CD8-positive, alpha-beta memory T cell (primary cell): ENCODE measurements at regions not wholly inside any gene's neighbourhood (a gene's known extent, or its start where the extent isn't known, plus 50 kb on each side); places are given as distances from the start of the nearest gene placed in this dataset.

Source experiments
- CTCF ChIA-PET: fragments of 350-600 bp; sonication (Branson Sonifier 250); formaldehyde crosslinking; loops from one replicate; lab custom pipeline; 2021; ENCODE audit warnings: antibody characterized with exemption; lab: Charles Lee
- POLR2A ChIA-PET: fragments of 350-600 bp; sonication (Branson Sonifier 250); formaldehyde crosslinking; loops from one replicate; lab custom pipeline; 2021; ENCODE audit warnings: antibody characterized with exemption; lab: Charles Lee
- DNase-seq, 5 donors: peaks; one replicate each; pipeline versions ENCODE4 v3.0.0 to v3.0.0-alpha.2; 2020 to 2022; ENCODE audit warnings: mixed read lengths in 1 of 5
- H3K27ac ChIP-seq: one replicate; pipeline ENCODE4 v1.7.0; 2013; ENCODE audit warnings: low read depth, mild to moderate bottlenecking, low read length, moderate library complexity
- H3K27me3 ChIP-seq: 2 replicates; pipeline ENCODE4 v1.7.0; 2013; ENCODE audit warnings: low read length, mild to moderate bottlenecking; ENCODE audit not compliant: insufficient read depth, poor library complexity, severe bottlenecking
- H3K36me3 ChIP-seq: 2 replicates; pipeline ENCODE4 v1.7.0; 2013; ENCODE audit warnings: mild to moderate bottlenecking, low read length, moderate library complexity; ENCODE audit not compliant: insufficient read depth
- H3K4me1 ChIP-seq: 2 replicates; pipeline ENCODE4 v1.7.0; 2013; ENCODE audit warnings: mild to moderate bottlenecking, low read length, moderate library complexity; ENCODE audit not compliant: insufficient read depth
- H3K4me3 ChIP-seq: 2 replicates; pipeline ENCODE4 v1.7.0; 2013; ENCODE audit warnings: mild to moderate bottlenecking, low read length
- H3K9me3 ChIP-seq: 2 replicates; pipeline ENCODE4 v1.7.0; 2013; ENCODE audit warnings: mild to moderate bottlenecking, low read length
- H3K27ac Mint-ChIP-seq, 8 donors: one replicate each; pipeline ENCODE4 v1.8.0; 2020 to 2021; ENCODE audit warnings: mixed read lengths in 8 of 8, mild to moderate bottlenecking in 6 of 8, inconsistent platforms in 3 of 8, moderate library complexity in 3 of 8
- H3K27me3 Mint-ChIP-seq, 2 donors: one replicate each; pipeline ENCODE4 v1.8.0; 2020 to 2021; ENCODE audit warnings: mixed read lengths in 2 of 2, mild to moderate bottlenecking in 1 of 2, moderate library complexity in 1 of 2
- H3K36me3 Mint-ChIP-seq, 3 donors: one replicate each; pipeline ENCODE4 v1.8.0; 2020 to 2021; ENCODE audit warnings: mixed read lengths in 3 of 3, inconsistent platforms in 1 of 3, mild to moderate bottlenecking in 1 of 3
- H3K4me1 Mint-ChIP-seq, 3 donors: one replicate each; pipeline ENCODE4 v1.8.0; 2020 to 2021; ENCODE audit warnings: mixed read lengths in 3 of 3, inconsistent platforms in 1 of 3, mild to moderate bottlenecking in 1 of 3
- H3K4me3 Mint-ChIP-seq, 7 donors: one replicate each; pipeline ENCODE4 v1.8.0; 2020 to 2021; ENCODE audit warnings: mixed read lengths in 7 of 7, mild to moderate bottlenecking in 6 of 7, moderate library complexity in 4 of 7, inconsistent platforms in 2 of 7
- H3K9me3 Mint-ChIP-seq, 5 donors: one replicate each; pipeline ENCODE4 v1.8.0; 2020 to 2022; ENCODE audit warnings: mixed read lengths in 5 of 5, mild to moderate bottlenecking in 3 of 5, moderate library complexity in 2 of 5, inconsistent platforms in 1 of 5

- ChIA-PET CTCF (interaction anchor here (0.9 to 4.2 kb wide), 15 partner anchors 18 to 227 kb away, joined by 3 to 22 read pairs (median 3); partner anchors contain the start of gene KLF13), POLR2A (interaction anchor here (0.9 to 5.3 kb wide), 10 partner anchors 22 to 219 kb away, joined by 3 to 44 read pairs (median 3); partner anchors contain the start of gene KLF13)
- Mint-ChIP-seq H3K4me1 (peaks cover 65 to 79% (median 79%) of the 10 kb centered on the region in 3 donors), H3K9me3 (peaks cover 0 to 2% (median 0%) of the 10 kb centered on the region in 5 donors), H3K36me3 (no peaks in the 10 kb centered on the region), H3K4me3 (peak overlapping the region in 6 of 7 donors; percentile 39 to 90 (median 64)), H3K27me3 (no peaks in the 10 kb centered on the region), H3K27ac (peak overlapping the region; percentile 75 to 97 (median 91))
- Histone ChIP-seq H3K9me3 (no peaks in the 10 kb centered on the region), H3K36me3 (no peaks in the 10 kb centered on the region), H3K4me3 (peak overlapping the region; percentile 44), H3K27me3 (no peaks in the 10 kb centered on the region), H3K4me1 (peaks cover 74% of the 10 kb centered on the region), H3K27ac (peak overlapping the region; percentile 51)
- DNase-seq: peak; percentile 55 to 85 (median 72)
Measured at GRCh38 chr15:31263751-31264558, 62.7 kb upstream of the KLF13 start.

GRCh38 chr15:31264559-31265089, 62.0 kb upstream of the KLF13 start:
- Mint-ChIP-seq H3K36me3 (no peaks in the 10 kb centered on the region), H3K9me3 (peaks cover 0 to 2% (median 0%) of the 10 kb centered on the region in 5 donors), H3K4me3 (peak overlapping the region in 5 of 7 donors; percentile 54 to 90 (median 70)), H3K27me3 (no peaks in the 10 kb centered on the region), H3K27ac (peak overlapping the region; percentile 75 to 97 (median 91)), H3K4me1 (peaks cover 62 to 79% (median 78%) of the 10 kb centered on the region in 3 donors)
- Histone ChIP-seq H3K27me3 (no peaks in the 10 kb centered on the region), H3K27ac (peak overlapping the region; percentile 51), H3K36me3 (no peaks in the 10 kb centered on the region), H3K9me3 (no peaks in the 10 kb centered on the region), H3K4me1 (peaks cover 81% of the 10 kb centered on the region), H3K4me3 (peak overlapping the region; percentile 44)
- ChIA-PET POLR2A (interaction anchor here (1.0 to 5.3 kb wide), 9 partner anchors 23 to 170 kb away, joined by 3 to 44 read pairs (median 3); partner anchors contain the start of gene KLF13), CTCF (interaction anchor here (0.9 to 4.2 kb wide), 14 partner anchors 39 to 226 kb away, joined by 3 to 22 read pairs (median 6); partner anchors contain the start of gene KLF13)
- no peak for DNase-seq

GRCh38 chr15:31265090-31265870, 61.4 kb upstream of the KLF13 start:
- Histone ChIP-seq H3K4me1 (peaks cover 82% of the 10 kb centered on the region), H3K4me3 (peak overlapping the region; percentile 29), H3K27me3 (no peaks in the 10 kb centered on the region), H3K36me3 (no peaks in the 10 kb centered on the region), H3K27ac (peak overlapping the region; percentile 46), H3K9me3 (no peaks in the 10 kb centered on the region)
- peak overlapping the region in 6 of 7 donors; percentile 43 to 85 (median 70) for H3K4me3 Mint-ChIP-seq
- peak in 2 of 5 donors; percentile 13 to 48 for DNase-seq
- H3K36me3 Mint-ChIP-seq: no peaks in the 10 kb centered on the region
- H3K27me3 Mint-ChIP-seq: no peaks in the 10 kb centered on the region
- ChIA-PET CTCF (interaction anchor here (1.1 to 4.2 kb wide), 9 partner anchors 48 to 225 kb away, joined by 3 to 22 read pairs (median 11); partner anchors contain the start of gene KLF13), POLR2A (interaction anchor here (1.1 to 5.3 kb wide), 6 partner anchors 23 to 170 kb away, joined by 3 to 44 read pairs (median 4); partner anchors contain the start of gene KLF13)
- H3K27ac Mint-ChIP-seq: peak overlapping the region; percentile 84 to 99 (median 98)
- H3K9me3 Mint-ChIP-seq: peaks cover 0 to 2% (median 0%) of the 10 kb centered on the region in 5 donors
- peaks cover 62 to 86% (median 84%) of the 10 kb centered on the region in 3 donors for H3K4me1 Mint-ChIP-seq

- peaks cover 63 to 92% (median 86%) of the 10 kb centered on the region in 3 donors for H3K4me1 Mint-ChIP-seq
- Histone ChIP-seq H3K36me3 (no peaks in the 10 kb centered on the region), H3K27me3 (no peaks in the 10 kb centered on the region), H3K27ac (peak overlapping the region; percentile 46), H3K4me1 (peaks cover 82% of the 10 kb centered on the region), H3K9me3 (no peaks in the 10 kb centered on the region), H3K4me3 (peak overlapping the region; percentile 46)
- H3K9me3 Mint-ChIP-seq: peaks cover 0 to 2% (median 0%) of the 10 kb centered on the region in 5 donors
- H3K4me3 Mint-ChIP-seq: peak overlapping the region; percentile 24 to 85 (median 82)
- POLR2A ChIA-PET: interaction anchor here (0.6 to 5.3 kb wide), 4 partner anchors 51 to 169 kb away, joined by 3 to 44 read pairs (median 4); partner anchors contain the start of gene KLF13
- no peaks in the 10 kb centered on the region for H3K27me3 Mint-ChIP-seq
- DNase-seq: peak; percentile 36 to 87 (median 80)
- H3K36me3 Mint-ChIP-seq: no peaks in the 10 kb centered on the region
- CTCF ChIA-PET: interaction anchor here (1.1 to 4.2 kb wide), 10 partner anchors 10 to 222 kb away, joined by 3 to 22 read pairs (median 5); partner anchors contain the start of gene KLF13
- peak overlapping the region; percentile 84 to 99 (median 98) for H3K27ac Mint-ChIP-seq
Measured at GRCh38 chr15:31265871-31266711, 60.5 kb upstream of the KLF13 start.

GRCh38 chr15:31266712-31267111, 59.9 kb upstream of the KLF13 start:
- Mint-ChIP-seq H3K36me3 (no peaks in the 10 kb centered on the region), H3K9me3 (peaks cover 0 to 2% (median 0%) of the 10 kb centered on the region in 5 donors), H3K27ac (peak overlapping the region; percentile 84 to 99 (median 98)), H3K27me3 (no peaks in the 10 kb centered on the region), H3K4me3 (peak overlapping the region; percentile 24 to 85 (median 82)), H3K4me1 (peaks cover 60 to 92% (median 80%) of the 10 kb centered on the region in 3 donors)
- POLR2A ChIA-PET: interaction anchor here (0.6 to 5.3 kb wide), 5 partner anchors 52 to 168 kb away, joined by 3 to 44 read pairs (median 4); partner anchors contain the start of gene KLF13
- Histone ChIP-seq H3K4me3 (peak overlapping the region; percentile 46), H3K27me3 (no peaks in the 10 kb centered on the region), H3K36me3 (no peaks in the 10 kb centered on the region), H3K27ac (no peak overlapping the region), H3K4me1 (peaks cover 76% of the 10 kb centered on the region), H3K9me3 (no peaks in the 10 kb centered on the region)
- DNase-seq: peak in 1 of 5 donors; percentile 9
- CTCF ChIA-PET: interaction anchor here (0.8 to 2.5 kb wide), 9 partner anchors 10 to 222 kb away, joined by 3 to 13 read pairs (median 5); partner anchors contain the start of gene KLF13

DNA sequence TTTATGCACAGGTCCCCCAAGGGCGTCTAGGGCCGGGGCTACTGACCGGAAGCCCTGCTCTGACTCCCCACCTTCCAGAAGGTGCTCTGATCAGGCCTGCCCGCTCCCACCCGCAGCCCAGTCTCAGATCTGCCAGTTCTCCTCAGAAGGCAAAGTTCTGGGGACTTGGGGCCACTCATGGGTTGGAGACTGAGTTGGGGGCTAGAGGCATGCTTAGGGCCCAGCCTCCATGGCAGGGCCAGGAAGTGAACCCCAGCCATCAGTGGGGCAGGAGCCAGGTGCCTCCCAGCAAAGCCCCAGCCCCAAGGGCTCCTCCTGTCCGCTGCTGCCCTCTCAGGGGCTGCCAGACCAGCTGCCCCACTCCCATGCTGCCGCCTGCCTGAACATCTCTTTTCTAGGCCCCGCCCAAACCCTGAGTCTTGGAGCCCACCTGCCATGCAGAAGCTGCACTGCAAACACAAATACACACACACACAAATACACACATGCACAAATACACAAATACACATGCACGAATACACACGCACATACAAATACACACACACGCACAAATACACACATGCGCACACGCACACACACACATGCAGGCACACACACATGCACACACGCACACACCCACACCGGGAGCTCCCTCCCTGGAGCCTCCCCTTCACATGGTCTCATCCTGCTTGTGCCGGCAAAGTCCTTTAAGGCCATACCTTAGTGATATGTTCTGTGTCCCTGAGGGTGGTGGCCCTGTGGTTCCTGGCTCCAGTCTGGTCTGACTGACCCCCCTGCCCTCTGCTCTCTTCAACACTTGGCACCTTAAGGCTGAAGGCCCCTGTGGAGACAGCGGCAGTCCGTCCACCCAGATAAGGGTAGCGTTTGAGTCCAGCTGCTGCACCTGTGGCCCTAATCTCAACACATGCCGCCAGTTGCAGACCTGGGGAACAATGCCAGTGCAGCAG, 59.2 kb upstream of the KLF13 start:
- Mint-ChIP-seq H3K9me3 (peaks cover 0 to 2% (median 0%) of the 10 kb centered on the region in 5 donors), H3K27me3 (no peaks in the 10 kb centered on the region), H3K4me1 (peaks cover 57 to 86% (median 72%) of the 10 kb centered on the region in 3 donors), H3K36me3 (no peaks in the 10 kb centered on the region), H3K27ac (peak overlapping the region; percentile 84 to 98 (median 92)), H3K4me3 (peak overlapping the region; percentile 43 to 89 (median 64))
- ChIA-PET CTCF (interaction anchor here (0.8 to 2.5 kb wide), 9 partner anchors 11 to 222 kb away, joined by 3 to 13 read pairs (median 5); partner anchors contain the start of gene KLF13), POLR2A (interaction anchor here (1.0 to 5.3 kb wide), 4 partner anchors 52 to 100 kb away, joined by 3 to 44 read pairs (median 4); partner anchors contain the start of gene KLF13)
- peak overlapping the region; percentile 46 for H3K4me3 ChIP-seq
- no peak overlapping the region for H3K27ac ChIP-seq
- H3K9me3 ChIP-seq: no peaks in the 10 kb centered on the region
- H3K27me3 ChIP-seq: no peaks in the 10 kb centered on the region
- peaks cover 69% of the 10 kb centered on the region for H3K4me1 ChIP-seq
- peak in 1 of 5 donors; percentile 42 for DNase-seq
- H3K36me3 ChIP-seq: no peaks in the 10 kb centered on the region
